ENCODE measurements at regions not wholly inside any gene's neighbourhood (a gene's known extent, or its start where the extent isn't known, plus 50 kb on each side); places are given as distances from the start of the nearest gene placed in this dataset.
A peak's percentile ranks its signal among the peaks of the same experiment; 100 is the strongest.
"Not testable (repeated sequence)": the region's sequence is repeated elsewhere in the genome, so short reads cannot be mapped to it uniquely, and the experiment has no call there.

- DNase-seq = no peak
Measured at GRCh38 chr4:101670370-101670769, 120.2 kb upstream of the BANK1 start.

DNA sequence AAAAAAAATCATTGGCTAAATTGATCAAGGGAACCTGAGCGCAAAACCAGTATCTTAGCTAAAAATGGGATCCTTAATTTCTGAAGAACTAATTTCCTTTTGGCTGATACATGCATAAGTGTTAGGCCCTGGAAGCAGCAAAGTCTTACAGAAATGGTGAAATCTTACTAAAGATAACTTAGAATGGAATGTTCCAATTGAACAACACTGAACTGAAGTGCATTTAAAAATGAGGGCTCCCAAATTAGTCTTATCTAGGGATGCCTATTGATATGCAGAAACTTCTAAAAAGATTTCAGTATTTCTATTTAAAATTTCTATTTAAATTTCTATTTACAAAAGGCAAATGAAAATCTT, 120.7 kb upstream of the BANK1 start:
- DNase-seq = no peak

GRCh38 chr4:101669138-101669831, 121.2 kb upstream of the BANK1 start:
- no peak for DNase-seq

- peak in 1 of 14 donors; percentile 61 for DNase-seq
Measured at GRCh38 chr4:101667348-101667747, 123.2 kb upstream of the BANK1 start.

GRCh38 chr4:101660607-101661006, 129.9 kb upstream of the BANK1 start:
- no peak for DNase-seq

- no peak for DNase-seq
Measured at GRCh38 chr4:101655857-101656256, 134.7 kb upstream of the BANK1 start.

GRCh38 chr4:101655005-101655404, 135.5 kb upstream of the BANK1 start:
- DNase-seq = no peak

GRCh38 chr4:101651778-101652177, 138.8 kb upstream of the BANK1 start:
- DNase-seq = no peak

DNA sequence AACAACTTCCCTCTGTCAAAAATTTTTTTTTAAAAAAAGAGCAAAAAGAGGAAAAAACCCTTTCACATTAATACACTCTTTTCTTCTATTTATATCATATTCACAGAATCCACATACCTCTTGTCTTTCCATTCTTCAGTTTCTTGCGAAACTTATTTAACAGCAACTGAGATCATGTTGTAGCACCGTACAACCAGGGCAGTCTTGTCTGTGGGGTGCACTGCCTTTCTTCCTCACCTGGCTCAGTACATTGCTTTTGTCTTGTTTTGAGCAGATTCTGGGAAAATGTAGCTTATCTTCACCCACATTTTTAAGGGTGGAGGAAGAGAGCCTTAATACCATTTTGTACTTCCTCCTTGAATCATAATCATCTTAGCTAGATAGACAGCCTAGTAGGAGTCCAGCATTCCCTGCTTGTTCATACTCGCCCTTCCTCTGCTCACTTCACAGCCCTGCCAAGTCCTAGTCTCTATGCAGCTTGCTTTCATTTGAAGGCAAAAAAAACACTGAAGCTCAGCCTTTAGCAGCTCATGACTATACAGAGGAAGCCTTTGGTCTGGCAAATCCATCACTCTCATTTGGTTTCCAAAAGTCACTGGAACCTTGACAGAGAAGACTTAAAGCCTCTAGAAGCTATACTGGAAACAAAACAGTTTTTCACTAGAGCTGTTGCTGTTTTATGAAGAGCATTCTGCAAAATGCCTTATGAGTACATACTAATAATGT, 140.6 kb upstream of the BANK1 start:
- peak in 1 of 14 donors; percentile 73 for DNase-seq

DNA sequence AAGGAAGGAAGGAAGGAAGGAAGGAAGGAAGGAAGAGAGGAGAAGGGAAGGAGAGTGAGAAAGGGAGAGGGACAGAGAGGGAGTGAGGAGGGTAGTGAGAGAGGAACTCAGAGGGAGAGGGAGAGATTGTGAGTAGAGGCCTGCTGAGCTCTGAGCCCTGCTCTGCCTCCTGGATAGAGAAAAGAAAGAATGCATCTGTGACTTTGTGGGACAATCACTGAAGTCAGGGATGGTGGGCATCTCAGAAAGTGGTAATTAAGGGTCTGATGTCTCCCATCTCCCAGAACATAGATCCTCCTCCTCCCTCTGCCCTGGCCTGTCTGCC, 142.9 kb upstream of the BANK1 start:
- DNase-seq = no peak

- peak in 1 of 14 donors; percentile 31 for DNase-seq
Measured at GRCh38 chr4:101644516-101644915, 146.0 kb upstream of the BANK1 start.

DNA sequence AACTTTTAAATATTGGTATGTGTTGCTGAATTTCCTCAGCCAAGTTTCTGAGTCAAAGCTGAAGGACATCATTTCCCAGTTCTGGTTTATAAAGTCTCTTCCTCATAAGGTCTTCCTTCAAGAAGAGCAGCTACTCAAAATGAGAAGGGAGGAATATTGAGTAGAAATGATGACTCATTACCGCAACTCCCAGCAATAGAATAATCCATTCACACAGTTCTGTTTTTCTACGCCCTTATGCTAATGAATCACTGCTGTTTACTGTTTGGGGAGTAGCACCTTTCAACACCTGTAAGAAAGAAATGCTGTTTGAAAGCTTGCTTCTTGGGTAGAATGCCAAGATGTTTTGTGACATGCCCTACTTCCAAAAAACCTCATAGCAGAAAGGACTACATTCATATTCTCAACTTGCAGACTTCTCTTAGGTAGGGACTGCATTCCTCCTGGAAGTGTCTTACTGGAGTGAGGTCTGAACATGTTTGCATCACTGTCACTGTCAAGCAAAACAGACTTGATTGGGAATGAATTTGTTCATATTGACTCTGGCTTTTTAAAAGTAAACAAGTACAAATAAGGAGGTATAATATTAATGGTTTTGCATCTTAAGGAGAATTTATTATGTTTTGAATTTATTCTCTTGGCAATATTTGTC, 147.2 kb upstream of the BANK1 start:
- no peak for DNase-seq

DNA sequence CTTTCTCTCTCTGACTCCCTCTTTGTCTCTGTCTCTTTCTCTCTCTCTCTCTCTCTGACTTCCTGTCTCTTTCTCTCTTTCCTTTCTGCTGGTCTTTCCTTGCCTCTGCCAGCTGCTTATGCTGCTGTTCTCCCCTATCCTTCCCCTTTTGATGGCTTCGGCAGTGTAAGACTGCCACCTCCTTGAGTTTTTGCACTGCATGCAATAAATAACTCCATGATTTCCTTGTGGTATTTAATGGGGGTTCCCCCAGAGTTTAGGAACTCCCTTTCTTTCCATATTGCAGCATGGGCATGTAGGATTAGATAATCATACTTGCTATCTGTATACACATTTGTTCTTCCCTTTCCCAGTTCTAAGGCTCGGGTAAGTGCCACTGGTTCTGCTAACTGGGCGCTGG, 157.8 kb upstream of the BANK1 start:
- DNase-seq = not testable (repeated sequence)

DNA sequence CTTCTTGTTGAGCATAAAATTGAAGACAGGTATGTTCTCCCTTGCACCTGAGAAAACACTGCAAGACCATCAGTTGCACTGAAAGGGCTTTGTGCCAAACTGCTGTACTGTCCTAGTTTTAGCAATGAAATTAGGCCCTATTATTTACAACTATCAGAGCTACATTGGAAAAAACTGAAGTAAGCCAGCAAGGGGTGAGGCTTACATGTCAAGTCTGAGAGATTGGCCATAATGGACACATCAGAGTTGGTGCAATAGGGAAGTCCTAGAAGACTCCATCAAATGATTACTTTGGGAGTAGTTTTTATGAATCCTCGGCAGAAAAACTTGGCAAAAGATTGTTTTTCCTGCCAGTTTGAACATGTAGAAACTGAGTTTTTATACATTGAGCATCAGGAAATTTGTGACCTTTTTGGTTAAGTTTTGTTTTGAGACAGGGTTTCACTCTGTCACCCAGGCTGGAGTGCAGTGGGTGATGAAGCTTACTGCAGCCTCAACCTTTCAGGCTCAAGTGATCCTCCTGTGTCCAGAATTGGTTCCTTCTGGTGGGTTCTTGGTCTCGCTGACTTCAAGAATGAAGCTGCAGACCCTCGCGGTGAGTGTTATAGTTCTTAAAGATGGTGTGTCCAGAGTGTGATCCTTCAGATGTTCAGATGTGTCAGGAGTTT, 160.1 kb upstream of the BANK1 start:
- DNase-seq = no peak

DNA sequence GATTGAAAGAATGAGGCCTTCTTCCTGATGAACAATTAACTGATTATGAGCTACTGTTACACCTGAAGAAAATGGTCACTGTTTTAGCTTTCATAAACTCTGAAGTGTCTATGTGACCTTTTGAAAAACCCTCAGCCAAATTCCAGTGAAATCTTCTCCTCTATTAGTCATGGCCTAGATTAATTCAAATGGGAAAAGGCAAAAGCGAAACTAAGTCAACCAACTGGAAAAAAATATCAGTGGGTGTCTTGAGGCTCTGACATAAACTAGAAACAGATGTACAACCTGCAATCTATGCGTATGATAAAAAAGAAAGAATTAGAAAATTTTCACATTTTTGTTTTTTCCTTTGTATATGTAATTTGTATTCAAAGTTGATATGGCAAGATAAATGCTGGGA, 169.4 kb upstream of the BANK1 start:
- DNase-seq = peak in 1 of 14 donors; percentile 35

- no peak for DNase-seq
Measured at GRCh38 chr4:101615652-101616051, 174.9 kb upstream of the BANK1 start.

GRCh38 chr4:101606989-101607388, 183.5 kb upstream of the BANK1 start:
- DNase-seq = not testable (repeated sequence)

DNA sequence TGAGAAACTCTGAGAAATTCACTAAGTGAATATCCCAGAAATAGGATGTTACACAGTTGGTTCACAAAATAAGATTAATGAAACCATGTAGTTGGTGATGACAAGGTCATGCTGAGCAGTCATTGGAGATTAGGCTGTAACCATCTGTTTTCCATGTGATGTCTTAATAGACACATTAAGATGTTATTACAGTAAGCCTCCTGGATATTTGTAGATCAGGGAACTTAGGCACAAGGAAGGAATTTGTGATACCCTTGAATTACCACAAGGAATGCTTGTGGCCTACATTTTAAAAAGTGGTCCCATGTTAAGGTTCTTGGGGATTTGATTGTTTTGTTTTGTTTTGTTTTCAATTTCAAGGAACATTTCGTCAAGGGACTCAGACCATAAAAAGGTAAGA, 185.6 kb upstream of the BANK1 start:
- DNase-seq = peak in 1 of 14 donors; percentile 54

- DNase-seq = no peak
Measured at GRCh38 chr4:101600287-101600686, 190.2 kb upstream of the BANK1 start.

DNA sequence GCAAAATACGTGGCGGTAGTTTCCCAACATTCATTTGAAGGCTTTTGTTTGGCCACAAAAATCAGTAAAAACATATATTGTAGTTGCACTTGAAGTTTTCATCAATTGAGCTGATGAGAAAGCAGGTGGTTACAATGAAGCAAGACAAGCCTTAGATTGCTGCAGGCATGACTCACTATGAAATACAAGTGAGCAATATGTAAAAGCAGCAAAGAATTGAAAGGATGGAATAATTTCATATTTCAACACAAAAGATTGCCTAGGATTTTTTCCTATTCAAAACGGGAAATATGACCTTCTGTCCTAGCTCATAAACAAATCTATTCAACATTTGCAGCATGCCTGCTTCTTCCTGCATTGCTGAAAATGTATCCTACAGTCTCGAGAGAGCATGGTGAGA, 190.9 kb upstream of the BANK1 start:
- DNase-seq = no peak

DNA sequence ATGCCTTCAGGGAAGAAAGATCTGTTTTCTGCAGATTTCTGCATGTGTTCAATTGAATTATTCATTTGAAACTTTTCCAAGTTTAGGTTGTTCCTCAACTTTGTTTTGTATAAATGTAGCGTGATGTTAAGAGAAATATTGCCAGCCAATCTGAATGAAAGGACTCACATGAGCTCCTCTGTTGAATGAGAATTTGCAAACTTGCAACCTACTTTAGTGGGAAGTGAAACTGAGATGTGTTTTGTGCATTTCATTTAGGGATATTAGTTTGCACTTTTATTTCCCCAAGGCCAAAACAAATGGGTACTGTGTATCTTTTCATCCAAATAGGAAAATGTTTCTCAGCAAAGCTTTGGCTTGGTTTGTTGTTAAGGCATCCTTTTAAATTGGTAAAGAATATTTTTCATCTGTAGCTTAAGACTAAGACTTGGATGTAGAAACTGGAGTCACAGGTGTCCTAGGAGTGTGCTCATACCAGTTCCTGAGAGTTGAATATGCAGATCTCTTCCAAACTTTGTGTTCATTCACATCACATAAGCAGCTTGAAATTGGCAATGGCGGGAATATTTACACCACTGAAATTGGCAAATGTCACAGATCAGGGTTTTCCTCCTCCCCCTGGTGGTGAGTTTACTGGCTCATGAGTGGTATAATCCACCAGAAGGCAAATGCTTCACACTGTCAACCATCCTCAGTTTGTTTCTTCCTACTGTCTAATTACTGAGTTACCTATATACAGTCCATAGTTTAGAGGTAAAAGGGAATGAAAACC, 193.6 kb upstream of the BANK1 start:
- no peak for DNase-seq

DNA sequence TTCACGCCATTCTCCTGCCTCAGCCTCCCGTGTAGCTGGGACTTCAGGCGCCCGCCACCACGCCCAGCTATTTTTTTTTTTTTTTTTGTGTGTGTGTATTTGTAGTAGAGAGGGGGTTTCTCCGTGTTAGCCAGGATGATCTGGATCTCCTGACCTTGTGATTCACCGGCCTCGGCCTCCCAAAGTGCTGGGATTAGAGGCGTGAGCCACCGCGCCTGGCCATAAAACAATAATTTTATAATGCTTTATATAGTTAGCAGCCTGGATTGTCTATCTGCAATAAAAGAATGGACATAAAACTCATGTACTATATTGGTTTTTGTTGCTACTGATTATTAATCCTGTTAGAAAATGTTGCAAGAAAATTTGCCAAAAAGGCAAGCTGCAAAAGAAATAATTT, 195.9 kb upstream of the BANK1 start:
- no peak for DNase-seq

DNA sequence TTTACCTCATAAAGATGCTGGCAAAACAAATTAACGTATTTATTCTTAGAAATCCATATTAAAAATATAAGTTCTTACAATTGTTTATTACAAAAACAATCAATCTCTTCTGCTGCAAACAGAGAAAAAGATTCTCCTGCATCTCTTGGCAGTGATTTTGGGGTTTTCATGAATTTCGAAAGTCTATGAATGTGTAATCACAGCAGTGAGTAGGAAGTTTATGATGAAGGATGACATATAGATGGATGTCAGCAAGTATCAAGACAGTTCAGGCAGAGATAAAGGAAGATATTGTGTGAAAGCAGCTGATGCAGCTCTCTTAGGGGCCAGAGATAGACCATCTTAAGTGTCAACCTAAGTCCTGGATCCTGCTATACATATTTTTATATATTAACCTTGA, 196.9 kb upstream of the BANK1 start:
- no peak for DNase-seq

Data from C1 segment of cervical spinal cord (tissue), 14 donors.